Sigmoid colon (tissue), 4 donors: ENCODE measurements at regions not wholly inside any gene's neighbourhood (a gene's known extent, or its start where the extent isn't known, plus 50 kb on each side); places are given as distances from the start of the nearest gene placed in this dataset.

Experiments used
- CTCF ChIP-seq, 4 experiments: fragments of 450-650 bp in 3 of 4; fragments of 200-600 bp in 1 of 4; IDR thresholded peaks; one replicate each; pipeline ENCODE4 v1.5.1; 2016 to 2019; ENCODE audit warnings: antibody characterized with exemption in 4 of 4, mild to moderate bottlenecking in 3 of 4, moderate library complexity in 2 of 4
- POLR2AphosphoS5 ChIP-seq, 4 donors: sonication (generic); formaldehyde crosslinking; IDR thresholded peaks; one replicate each; pipeline ENCODE4 v1.6.1; 2017; ENCODE audit warnings: antibody characterized with exemption in 4 of 4

GRCh38 chr11:11769362-11769761, 72.4 kb upstream of the USP47 start:
- TF ChIP-seq CTCF (IDR thresholded peaks at IDR 0.05) (no peak), POLR2AphosphoS5 (IDR thresholded peaks at IDR 0.05) (no peak)
